ENCODE measurements at regions not wholly inside any gene's neighbourhood (a gene's known extent, or its start where the extent isn't known, plus 50 kb on each side); places are given as distances from the start of the nearest gene placed in this dataset.

- Histone ChIP-seq H3K4me1 (no peaks in the 10 kb centered on the region), H3K4me3 (no peak overlapping the region), H3K27ac (no peak overlapping the region), H3K36me3 (no peaks in the 10 kb centered on the region), H3K9me3 (no peaks in the 10 kb centered on the region), H3K27me3 (no peaks in the 10 kb centered on the region)
- no peak for ATAC-seq
- no peak for DNase-seq
- peak; percentile 18 for TF ChIP-seq CTCF (IDR thresholded peaks at IDR 0.05)
- intact Hi-C loops (cut with DNase I) = no loop called here
Measured at GRCh38 chr13:67736646-67737420, 506.7 kb upstream of the PCDH9 start.

GRCh38 chr13:67735651-67736050 is 505.5 kb upstream of the PCDH9 start:
- H3K4me1 ChIP-seq = no peaks in the 10 kb centered on the region
- H3K36me3 ChIP-seq = no peaks in the 10 kb centered on the region
- H3K4me3 ChIP-seq = no peak overlapping the region
- TF ChIP-seq CTCF (IDR thresholded peaks at IDR 0.05) = no peak
- H3K9me3 ChIP-seq = no peaks in the 10 kb centered on the region
- no peak for DNase-seq
- no peaks in the 10 kb centered on the region for H3K27me3 ChIP-seq
- H3K27ac ChIP-seq = no peak overlapping the region
- intact Hi-C loops (cut with DNase I) = no loop called here
- no peak for ATAC-seq

- Histone ChIP-seq H3K36me3 (no peaks in the 10 kb centered on the region), H3K4me3 (no peak overlapping the region), H3K9me3 (peaks cover 13% of the 10 kb centered on the region), H3K27me3 (no peaks in the 10 kb centered on the region), H3K27ac (no peak overlapping the region), H3K4me1 (no peaks in the 10 kb centered on the region)
- DNase-seq (no peak), ATAC-seq (no peak)
- TF ChIP-seq CTCF (IDR thresholded peaks at IDR 0.05) = no peak
- intact Hi-C loops (cut with DNase I) = no loop called here
Measured at GRCh38 chr13:67726979-67727378, 496.8 kb upstream of the PCDH9 start.

- no peak for ATAC-seq
Measured at GRCh38 chr13:67725999-67726398, 495.9 kb upstream of the PCDH9 start.

GRCh38 chr13:67713571-67713970 is 483.4 kb upstream of the PCDH9 start:
- Histone ChIP-seq H3K36me3 (no peaks in the 10 kb centered on the region), H3K27ac (no peak overlapping the region), H3K27me3 (no peaks in the 10 kb centered on the region), H3K9me3 (no peaks in the 10 kb centered on the region), H3K4me3 (no peak overlapping the region), H3K4me1 (no peaks in the 10 kb centered on the region)
- ATAC-seq (no peak), DNase-seq (no peak)
- TF ChIP-seq CTCF (IDR thresholded peaks at IDR 0.05) = no peak
- intact Hi-C loops (cut with DNase I) = no loop called here

More at GRCh38 chr13:67725999-67726398, 495.9 kb upstream of the PCDH9 start:
- Histone ChIP-seq H3K4me3 (no peak overlapping the region), H3K9me3 (peaks cover 13% of the 10 kb centered on the region), H3K27ac (no peak overlapping the region), H3K36me3 (no peaks in the 10 kb centered on the region), H3K27me3 (no peaks in the 10 kb centered on the region), H3K4me1 (no peaks in the 10 kb centered on the region)
- DNase-seq = no peak
- no peak for TF ChIP-seq CTCF (IDR thresholded peaks at IDR 0.05)
- intact Hi-C loops (cut with DNase I) = no loop called here
